Keratinocyte (primary cell): ENCODE measurements at regions not wholly inside any gene's neighbourhood (a gene's known extent, or its start where the extent isn't known, plus 50 kb on each side); places are given as distances from the start of the nearest gene placed in this dataset.

Experiments used
- CTCF ChIP-seq, 3 experiments: IDR thresholded peaks in 1 of 3; conservative IDR thresholded peaks in 1 of 3; optimal IDR thresholded peaks in 1 of 3; 2 replicates in 2 of 3; 3 replicates in 1 of 3; pipeline versions ENCODE3 to v1.5.1; 2011; ENCODE audit warnings: low read length in 3 of 3, mild to moderate bottlenecking in 3 of 3, moderate library complexity in 2 of 3, control low read depth in 1 of 3, inconsistent platforms in 1 of 3; ENCODE audit not compliant: insufficient read depth in 2 of 3; ENCODE audit errors: extremely low read depth in 1 of 3
- EZH2 ChIP-seq: IDR thresholded peaks from one replicate; pipeline ENCODE4 v1.6.1; 2012; ENCODE audit warnings: inconsistent platforms, mild to moderate bottlenecking, low read length, moderate library complexity

GRCh38 chr12:91884230-91884629 lies 261.4 kb downstream of the BTG1 start:
- TF ChIP-seq CTCF (optimal IDR thresholded peaks at IDR 0.05 in 1 of 3, IDR thresholded peaks at IDR 0.05 in 1 of 3, conservative IDR thresholded peaks at IDR 0.05 in 1 of 3; ENCODE audit: extremely low read depth in 1 of 3, insufficient read depth in 2 of 3, low read length in 3 of 3) (no peak), EZH2 (no peak)
